SK-N-SH treated with all-trans-retinoic acid at 6 μM for 48 hours (cell line): ENCODE measurements at regions not wholly inside any gene's neighbourhood (a gene's known extent, or its start where the extent isn't known, plus 50 kb on each side); places are given as distances from the start of the nearest gene placed in this dataset.
A peak's percentile ranks its signal among the peaks of the same experiment; 100 is the strongest.
"Not testable (repeated sequence)": the region's sequence is repeated elsewhere in the genome, so short reads cannot be mapped to it uniquely, and the experiment has no call there.

ENCODE experiments used
- ATAC-seq: fragments of 200-7000 bp; cut with Tn5 transposase; 3 replicates; pipeline ENCODE4 v1.9.1; 2020; ENCODE audit warnings: mild to moderate bottlenecking, moderate library complexity
- ARNTL ChIP-seq: fragments of 450-650 bp; formaldehyde crosslinking; IDR thresholded peaks from 2 replicates; pipeline ENCODE4 v1.5.0; 2020; ENCODE audit warnings: low read depth, mild to moderate bottlenecking, moderate library complexity, borderline replicate concordance
- BACH2 ChIP-seq: fragments of 250-450 bp; sonication (Bioruptor Pico); IDR thresholded peaks from 2 replicates; pipeline ENCODE4 v1.9.0; 2021; ENCODE audit warnings: mild to moderate bottlenecking, borderline replicate concordance
- CSDC2 ChIP-seq: fragments of 250-450 bp; sonication (Bioruptor Pico); IDR thresholded peaks from 2 replicates; pipeline ENCODE4 v1.5.0; 2020; ENCODE audit warnings: mild to moderate bottlenecking, moderate library complexity
- ESRRG ChIP-seq: fragments of 250-450 bp; sonication (Bioruptor Pico); IDR thresholded peaks from 2 replicates; pipeline ENCODE4 v1.6.1; 2021; ENCODE audit warnings: mild to moderate bottlenecking
- GLIS3 ChIP-seq: fragments of 250-450 bp; sonication (Bioruptor Pico); IDR thresholded peaks from 2 replicates; pipeline ENCODE4 v1.5.0; 2020; ENCODE audit warnings: mild to moderate bottlenecking, moderate library complexity
- PPARA ChIP-seq: fragments of 250-450 bp; sonication (Bioruptor Pico); IDR thresholded peaks from 2 replicates; pipeline ENCODE4 v1.5.0; 2020; ENCODE audit warnings: mild to moderate bottlenecking, borderline replicate concordance
- RARB ChIP-seq: fragments of 250-450 bp; sonication (Bioruptor Pico); IDR thresholded peaks from 2 replicates; pipeline ENCODE4 v1.8.0; 2021; ENCODE audit warnings: mild to moderate bottlenecking, moderate library complexity
- SNAI2 ChIP-seq: fragments of 250-450 bp; sonication (Bioruptor Pico); IDR thresholded peaks from 2 replicates; pipeline ENCODE4 v1.5.0; 2020; ENCODE audit warnings: mild to moderate bottlenecking, moderate library complexity
- TCF4 ChIP-seq: fragments of 250-450 bp; sonication (Bioruptor Pico); IDR thresholded peaks from 2 replicates; pipeline ENCODE4 v1.8.0; 2021; ENCODE audit warnings: mild to moderate bottlenecking, moderate library complexity, borderline replicate concordance
- TOX ChIP-seq: fragments of 250-450 bp; sonication (Bioruptor Pico); IDR thresholded peaks from 2 replicates; pipeline ENCODE4 v1.8.0; 2021; ENCODE audit warnings: mild to moderate bottlenecking, moderate library complexity, borderline replicate concordance
- ZC3H10 ChIP-seq: fragments of 250-450 bp; sonication (Bioruptor Pico); IDR thresholded peaks from 2 replicates; pipeline ENCODE4 v1.5.1; 2021; ENCODE audit warnings: mild to moderate bottlenecking, moderate library complexity
- ZFP3 ChIP-seq: fragments of 250-450 bp; sonication (Bioruptor Pico); IDR thresholded peaks from 2 replicates; pipeline ENCODE4 v1.5.0; 2020; ENCODE audit warnings: mild to moderate bottlenecking, moderate library complexity
- ZNF70 ChIP-seq: fragments of 450-650 bp; formaldehyde crosslinking; IDR thresholded peaks from 2 replicates; pipeline ENCODE4 v1.5.0; 2020; ENCODE audit warnings: mild to moderate bottlenecking, moderate library complexity
- ZNF8 ChIP-seq: fragments of 450-650 bp; formaldehyde crosslinking; IDR thresholded peaks from 2 replicates; pipeline ENCODE4 v1.5.0; 2020; ENCODE audit warnings: mild to moderate bottlenecking, moderate library complexity
- TF ChIP-seq, protein P1 (sequence below): fragments of 250-450 bp; sonication (Bioruptor Pico); IDR thresholded peaks from 2 replicates; pipeline ENCODE4 v1.5.1; 2021; ENCODE audit warnings: mild to moderate bottlenecking, moderate library complexity
- TF ChIP-seq, protein P2 (sequence below): fragments of 250-450 bp; sonication (Bioruptor Pico); IDR thresholded peaks from 2 replicates; pipeline ENCODE4 v1.5.0; 2020; ENCODE audit warnings: mild to moderate bottlenecking, moderate library complexity
- TF ChIP-seq, protein P3 (sequence below): fragments of 250-450 bp; sonication (Bioruptor Pico); IDR thresholded peaks from 2 replicates; pipeline ENCODE4 v1.5.1; 2020; ENCODE audit warnings: low read depth, mild to moderate bottlenecking, moderate library complexity

DNA sequence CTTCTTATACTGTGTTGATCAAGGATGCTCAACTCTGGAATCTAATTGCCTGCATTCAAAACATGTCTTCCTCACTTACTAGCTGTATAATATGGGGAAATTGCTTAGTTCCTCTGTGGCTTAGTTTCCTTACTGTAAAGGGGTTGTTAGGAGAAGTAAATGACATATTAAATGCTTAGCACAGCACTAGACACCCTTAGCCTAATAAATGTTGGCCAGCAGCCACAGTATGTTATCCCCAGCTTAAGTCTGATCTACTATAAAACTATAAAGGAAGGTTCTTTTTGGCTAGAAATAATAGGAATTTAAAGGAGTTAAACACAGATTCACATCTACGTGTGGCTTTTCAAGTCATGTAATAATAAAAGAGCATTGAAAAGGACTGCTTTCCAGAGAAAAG, 232.4 kb downstream of the PCSK1 start (continued):
- no peak for TF ChIP-seq SNAI2 (CRISPR knock-in tag)

DNA sequence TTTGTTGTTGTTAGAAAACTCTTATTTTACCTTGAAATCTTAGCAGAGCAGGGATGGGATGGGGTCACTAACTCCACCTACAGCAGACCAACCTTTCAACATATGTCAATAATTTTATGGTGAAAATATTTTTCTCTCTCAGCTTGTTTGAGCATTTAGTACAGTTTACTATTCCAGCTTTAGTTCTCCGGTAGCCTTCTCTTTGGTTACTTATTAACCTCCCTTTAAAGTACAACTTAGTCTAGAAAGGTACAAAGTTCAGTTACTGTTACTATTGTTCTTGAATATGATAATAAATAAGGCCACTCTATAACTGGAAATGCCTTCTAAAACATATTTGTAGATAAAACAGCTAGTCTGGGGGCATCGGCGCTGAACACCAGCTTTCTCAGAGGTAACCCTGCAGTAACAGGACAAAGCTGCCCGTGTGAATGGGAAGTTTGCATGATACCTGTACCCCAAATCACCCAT, 233.3 kb downstream of the PCSK1 start:
- TF ChIP-seq, protein P1, sequence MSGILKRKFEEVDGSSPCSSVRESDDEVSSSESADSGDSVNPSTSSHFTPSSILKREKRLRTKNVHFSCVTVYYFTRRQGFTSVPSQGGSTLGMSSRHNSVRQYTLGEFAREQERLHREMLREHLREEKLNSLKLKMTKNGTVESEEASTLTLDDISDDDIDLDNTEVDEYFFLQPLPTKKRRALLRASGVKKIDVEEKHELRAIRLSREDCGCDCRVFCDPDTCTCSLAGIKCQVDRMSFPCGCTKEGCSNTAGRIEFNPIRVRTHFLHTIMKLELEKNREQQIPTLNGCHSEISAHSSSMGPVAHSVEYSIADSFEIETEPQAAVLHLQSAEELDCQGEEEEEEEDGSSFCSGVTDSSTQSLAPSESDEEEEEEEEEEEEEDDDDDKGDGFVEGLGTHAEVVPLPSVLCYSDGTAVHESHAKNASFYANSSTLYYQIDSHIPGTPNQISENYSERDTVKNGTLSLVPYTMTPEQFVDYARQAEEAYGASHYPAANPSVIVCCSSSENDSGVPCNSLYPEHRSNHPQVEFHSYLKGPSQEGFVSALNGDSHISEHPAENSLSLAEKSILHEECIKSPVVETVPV = no peak
- TF ChIP-seq ZNF8 = no peak
- no peak for TF ChIP-seq CSDC2 (CRISPR knock-in tag)
- TF ChIP-seq TCF4 (CRISPR knock-in tag) = no peak

DNA sequence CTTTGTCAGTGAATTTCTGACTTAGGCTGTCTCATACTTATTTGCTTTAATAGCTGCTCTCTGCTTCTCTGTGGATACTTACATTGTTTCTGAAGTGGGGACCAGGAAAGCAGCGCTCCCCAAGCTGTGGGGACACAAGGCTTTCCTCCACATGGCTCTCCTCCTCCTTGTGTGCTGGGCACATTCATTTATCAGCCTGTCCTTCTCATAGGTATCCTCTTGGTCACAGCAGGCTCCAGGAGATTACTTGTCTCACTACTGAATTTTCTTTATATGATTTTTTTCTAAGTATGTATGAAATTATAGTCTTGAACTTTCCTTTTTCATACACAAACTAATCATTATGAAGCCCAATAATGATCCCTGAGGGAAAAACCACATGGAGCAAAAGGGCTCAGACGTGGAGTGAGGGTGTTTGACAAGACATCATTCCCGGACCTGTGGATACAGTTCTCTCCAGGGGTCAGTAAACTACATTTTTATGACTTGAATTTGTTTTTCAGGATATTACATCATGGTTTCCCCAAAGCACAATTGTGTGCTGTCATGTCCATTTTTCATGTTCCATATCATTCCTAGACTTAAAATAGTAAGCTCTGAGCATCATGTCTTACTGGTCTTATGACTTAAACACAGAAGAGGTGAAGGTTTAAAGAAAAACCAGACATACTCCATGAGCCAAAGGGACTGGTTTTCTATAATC, 234.5 kb downstream of the PCSK1 start:
- TF ChIP-seq TOX (CRISPR knock-in tag) = 0 out of 2 replicates have a peak, but pooled peaks have one; percentile 17
- no peak for TF ChIP-seq ZC3H10 (CRISPR knock-in tag)
- no peak for TF ChIP-seq ZFP3 (CRISPR knock-in tag)
- no peak for TF ChIP-seq ZNF8
- TF ChIP-seq, protein P2, sequence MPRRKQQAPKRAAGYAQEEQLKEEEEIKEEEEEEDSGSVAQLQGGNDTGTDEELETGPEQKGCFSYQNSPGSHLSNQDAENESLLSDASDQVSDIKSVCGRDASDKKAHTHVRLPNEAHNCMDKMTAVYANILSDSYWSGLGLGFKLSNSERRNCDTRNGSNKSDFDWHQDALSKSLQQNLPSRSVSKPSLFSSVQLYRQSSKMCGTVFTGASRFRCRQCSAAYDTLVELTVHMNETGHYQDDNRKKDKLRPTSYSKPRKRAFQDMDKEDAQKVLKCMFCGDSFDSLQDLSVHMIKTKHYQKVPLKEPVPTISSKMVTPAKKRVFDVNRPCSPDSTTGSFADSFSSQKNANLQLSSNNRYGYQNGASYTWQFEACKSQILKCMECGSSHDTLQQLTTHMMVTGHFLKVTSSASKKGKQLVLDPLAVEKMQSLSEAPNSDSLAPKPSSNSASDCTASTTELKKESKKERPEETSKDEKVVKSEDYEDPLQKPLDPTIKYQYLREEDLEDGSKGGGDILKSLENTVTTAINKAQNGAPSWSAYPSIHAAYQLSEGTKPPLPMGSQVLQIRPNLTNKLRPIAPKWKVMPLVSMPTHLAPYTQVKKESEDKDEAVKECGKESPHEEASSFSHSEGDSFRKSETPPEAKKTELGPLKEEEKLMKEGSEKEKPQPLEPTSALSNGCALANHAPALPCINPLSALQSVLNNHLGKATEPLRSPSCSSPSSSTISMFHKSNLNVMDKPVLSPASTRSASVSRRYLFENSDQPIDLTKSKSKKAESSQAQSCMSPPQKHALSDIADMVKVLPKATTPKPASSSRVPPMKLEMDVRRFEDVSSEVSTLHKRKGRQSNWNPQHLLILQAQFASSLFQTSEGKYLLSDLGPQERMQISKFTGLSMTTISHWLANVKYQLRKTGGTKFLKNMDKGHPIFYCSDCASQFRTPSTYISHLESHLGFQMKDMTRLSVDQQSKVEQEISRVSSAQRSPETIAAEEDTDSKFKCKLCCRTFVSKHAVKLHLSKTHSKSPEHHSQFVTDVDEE (CRISPR knock-in tag) = no peak
- TF ChIP-seq, all 23 proteins: peak for 1
- peak; percentile 55; the same call in 2 of the 3 replicates for ATAC-seq

More for the DNA sequence above, 233.3 kb downstream of the PCSK1 start:
- ATAC-seq = no peak

DNA sequence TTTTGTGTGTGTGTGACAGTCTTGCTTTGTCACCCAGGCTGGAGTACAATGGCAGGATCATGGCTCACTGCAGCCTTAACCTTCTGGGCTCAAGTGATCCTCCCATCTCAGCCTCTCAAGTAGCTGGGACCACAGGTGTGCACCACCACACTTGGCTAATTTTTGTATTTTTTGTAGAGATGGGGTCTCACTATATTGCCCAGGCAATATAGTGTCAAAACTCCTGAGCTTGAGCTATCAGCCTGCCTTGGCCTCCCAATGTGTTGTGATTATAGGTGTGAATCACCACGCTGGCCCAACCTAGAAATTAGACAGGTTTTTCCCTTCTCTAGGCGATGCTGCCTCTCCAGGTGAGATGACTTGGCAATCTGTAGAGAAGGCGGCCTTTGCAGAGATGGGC, 235.3 kb downstream of the PCSK1 start:
- not testable (repeated sequence) for ATAC-seq

DNA sequence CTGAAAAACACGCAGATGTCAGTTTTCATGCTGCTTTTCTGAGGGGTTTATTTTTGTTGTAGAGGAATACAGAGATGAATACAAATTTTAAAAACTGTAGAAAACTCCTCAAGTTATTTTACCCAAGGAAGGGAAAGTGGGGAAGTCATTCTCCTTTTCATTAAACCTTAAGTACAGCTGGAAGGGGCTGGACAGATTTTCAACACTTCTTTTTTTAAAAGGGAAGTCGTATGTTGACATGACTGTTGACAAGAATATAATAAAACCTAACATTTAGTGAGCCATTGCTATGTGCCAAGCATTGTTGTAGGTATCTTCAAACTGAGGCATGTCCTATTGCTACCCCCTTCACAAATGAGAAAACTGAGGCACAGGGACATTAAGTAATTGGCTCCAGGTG, 235.7 kb upstream of the ELL2 start:
- ATAC-seq = no peak
- TF ChIP-seq BACH2 (CRISPR knock-in tag) (no peak), RARB (CRISPR knock-in tag) (no peak), SNAI2 (CRISPR knock-in tag) (no peak), ARNTL (CRISPR knock-in tag) (no peak), TCF4 (CRISPR knock-in tag) (no peak), ZC3H10 (CRISPR knock-in tag) (no peak), ZNF70 (CRISPR knock-in tag) (no peak), ZFP3 (CRISPR knock-in tag) (no peak), PPARA (CRISPR knock-in tag) (no peak), GLIS3 (CRISPR knock-in tag) (no peak), ESRRG (CRISPR knock-in tag) (no peak)
- TF ChIP-seq, protein P3, sequence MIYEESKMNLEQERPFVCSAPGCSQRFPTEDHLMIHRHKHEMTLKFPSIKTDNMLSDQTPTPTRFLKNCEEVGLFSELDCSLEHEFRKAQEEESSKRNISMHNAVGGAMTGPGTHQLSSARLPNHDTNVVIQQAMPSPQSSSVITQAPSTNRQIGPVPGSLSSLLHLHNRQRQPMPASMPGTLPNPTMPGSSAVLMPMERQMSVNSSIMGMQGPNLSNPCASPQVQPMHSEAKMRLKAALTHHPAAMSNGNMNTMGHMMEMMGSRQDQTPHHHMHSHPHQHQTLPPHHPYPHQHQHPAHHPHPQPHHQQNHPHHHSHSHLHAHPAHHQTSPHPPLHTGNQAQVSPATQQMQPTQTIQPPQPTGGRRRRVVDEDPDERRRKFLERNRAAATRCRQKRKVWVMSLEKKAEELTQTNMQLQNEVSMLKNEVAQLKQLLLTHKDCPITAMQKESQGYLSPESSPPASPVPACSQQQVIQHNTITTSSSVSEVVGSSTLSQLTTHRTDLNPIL (CRISPR knock-in tag) = no peak
- TF ChIP-seq, protein P2 (CRISPR knock-in tag) = no peak
